Stomach smooth muscle (tissue), 2 donors: ENCODE measurements at regions not wholly inside any gene's neighbourhood (a gene's known extent, or its start where the extent isn't known, plus 50 kb on each side); places are given as distances from the start of the nearest gene placed in this dataset.

Source experiments
- H3K27ac ChIP-seq: one replicate; pipeline ENCODE4 v1.7.0; 2013; ENCODE audit warnings: mild to moderate bottlenecking, low read length, inconsistent platforms
- H3K27me3 ChIP-seq, 2 donors: one replicate each; pipeline ENCODE4 v1.7.0; 2013; ENCODE audit warnings: low read length in 2 of 2; ENCODE audit not compliant: insufficient read depth in 2 of 2, control insufficient read depth in 1 of 2
- H3K36me3 ChIP-seq, 2 donors: one replicate each; pipeline ENCODE4 v1.7.0; 2013; ENCODE audit warnings: low read length in 2 of 2; ENCODE audit not compliant: control insufficient read depth in 2 of 2, insufficient read depth in 2 of 2
- H3K4me1 ChIP-seq: one replicate; pipeline ENCODE4 v1.7.0; 2013; ENCODE audit warnings: low read length; ENCODE audit not compliant: control insufficient read depth, insufficient read depth
- H3K4me3 ChIP-seq, 2 donors: one replicate each; pipeline ENCODE4 v1.7.0; 2013; ENCODE audit warnings: low read length in 2 of 2
- H3K9ac ChIP-seq, 2 donors: one replicate each; pipeline ENCODE4 v1.7.0; 2013; ENCODE audit warnings: low read length in 2 of 2, mild to moderate bottlenecking in 1 of 2
- H3K9me3 ChIP-seq, 2 donors: one replicate each; pipeline ENCODE4 v1.7.0; 2013; ENCODE audit warnings: low read length in 2 of 2; ENCODE audit not compliant: control insufficient read depth in 2 of 2
- donor health status: healthy.
- donor health status: Pancreatic carcinoma.

- H3K36me3 ChIP-seq = no peaks in the 10 kb centered on the region
- H3K4me3 ChIP-seq = no peak overlapping the region
- no peaks in the 10 kb centered on the region for H3K9me3 ChIP-seq
- H3K27ac ChIP-seq = no peak overlapping the region
- H3K4me1 ChIP-seq = peaks cover 37% of the 10 kb centered on the region
- no peaks in the 10 kb centered on the region for H3K27me3 ChIP-seq
- no peak overlapping the region for H3K9ac ChIP-seq
Measured at GRCh38 chr15:93985176-93985575, 246.2 kb upstream of the MCTP2 start.

DNA sequence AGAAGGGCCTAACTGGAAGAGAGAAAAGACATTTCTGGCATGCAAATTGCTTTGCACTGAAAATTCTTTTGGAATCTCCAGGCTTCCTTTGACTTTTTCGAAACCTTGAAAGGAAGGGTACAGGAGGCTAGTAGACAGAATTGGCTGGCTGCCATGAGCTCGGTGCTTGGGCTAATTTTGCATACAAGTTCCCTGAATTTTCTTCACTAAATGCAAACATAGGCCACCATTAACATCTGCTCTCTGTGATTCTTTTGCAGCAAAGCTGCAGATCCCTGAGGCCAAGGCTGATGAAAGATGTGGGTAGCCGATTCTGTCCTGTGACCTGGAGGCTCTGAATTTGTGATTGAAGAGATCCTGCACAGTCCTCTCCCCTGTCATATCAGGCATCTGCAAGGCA, 247.8 kb upstream of the MCTP2 start:
- H3K9me3 ChIP-seq = no peaks in the 10 kb centered on the region
- H3K27ac ChIP-seq = peak overlapping the region; percentile 3
- no peaks in the 10 kb centered on the region for H3K27me3 ChIP-seq
- H3K4me3 ChIP-seq = no peak overlapping the region
- H3K36me3 ChIP-seq = no peaks in the 10 kb centered on the region
- peaks cover 30% of the 10 kb centered on the region for H3K4me1 ChIP-seq
- no peak overlapping the region for H3K9ac ChIP-seq

GRCh38 chr15:93982226-93982727, 249.1 kb upstream of the MCTP2 start:
- no peaks in the 10 kb centered on the region for H3K9me3 ChIP-seq
- no peaks in the 10 kb centered on the region for H3K27me3 ChIP-seq
- peaks cover 26% of the 10 kb centered on the region for H3K4me1 ChIP-seq
- peak overlapping the region; percentile 3 for H3K27ac ChIP-seq
- H3K4me3 ChIP-seq = no peak overlapping the region
- H3K9ac ChIP-seq = no peak overlapping the region
- no peaks in the 10 kb centered on the region for H3K36me3 ChIP-seq

DNA sequence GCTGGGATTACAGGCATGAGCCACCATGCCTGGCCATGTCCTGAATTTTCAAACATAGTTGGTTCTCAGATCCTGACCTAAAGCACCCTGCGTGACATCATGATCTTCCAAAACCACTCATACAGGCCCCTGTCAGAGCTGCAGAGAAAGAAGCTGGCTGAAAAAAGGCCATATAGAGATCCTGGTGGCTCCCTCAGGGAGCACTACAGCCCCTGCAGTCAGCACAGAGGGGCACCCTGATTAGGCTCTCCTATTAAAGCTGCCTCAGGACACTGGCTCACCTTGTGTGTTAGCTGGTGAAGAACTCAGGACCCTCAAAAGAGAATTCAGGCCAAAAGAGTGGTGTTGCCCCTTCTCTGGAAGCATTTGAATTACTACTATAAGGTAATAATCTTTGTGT, 249.7 kb upstream of the MCTP2 start:
- H3K4me1 ChIP-seq = peaks cover 26% of the 10 kb centered on the region
- H3K36me3 ChIP-seq = no peaks in the 10 kb centered on the region
- peak overlapping the region; percentile 58 for H3K27ac ChIP-seq
- no peak overlapping the region for H3K4me3 ChIP-seq
- H3K27me3 ChIP-seq = no peaks in the 10 kb centered on the region
- H3K9me3 ChIP-seq = peaks cover 0 to 2% of the 10 kb centered on the region in 2 donors
- no peak overlapping the region for H3K9ac ChIP-seq

DNA sequence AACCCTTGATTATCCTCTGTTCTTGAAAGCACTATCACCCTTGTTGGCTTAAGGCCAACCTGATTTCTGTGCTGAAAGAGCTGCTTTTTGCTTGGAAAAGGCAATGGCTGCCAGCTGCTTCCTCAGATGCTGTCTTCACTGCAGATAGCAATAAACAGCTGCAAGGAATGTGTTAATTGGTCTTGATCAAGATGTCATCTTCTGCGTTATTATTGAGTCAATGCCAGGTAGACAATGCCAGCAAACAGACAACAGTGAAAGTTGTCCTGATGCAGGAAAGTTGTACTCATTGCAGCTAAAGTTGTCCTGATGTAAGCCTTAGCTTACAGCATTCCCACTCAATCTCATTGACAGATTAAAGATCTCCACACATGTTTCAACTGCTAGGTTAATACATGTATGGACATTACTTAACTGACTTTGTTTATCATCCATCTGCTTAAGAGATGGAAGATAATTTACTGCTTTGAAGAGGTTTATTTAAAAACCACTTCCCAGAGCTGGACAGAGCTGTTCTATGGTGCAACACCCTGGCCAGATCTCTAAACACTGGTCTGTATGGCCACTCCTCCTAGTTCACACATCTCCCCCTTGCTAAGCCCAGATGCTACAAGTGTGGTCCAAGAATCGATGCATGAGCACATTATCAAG, 251.0 kb upstream of the MCTP2 start:
- H3K4me1 ChIP-seq = peaks cover 24% of the 10 kb centered on the region
- no peak overlapping the region for H3K4me3 ChIP-seq
- no peaks in the 10 kb centered on the region for H3K36me3 ChIP-seq
- no peak overlapping the region for H3K9ac ChIP-seq
- peak overlapping the region; percentile 32 for H3K27ac ChIP-seq
- no peaks in the 10 kb centered on the region for H3K27me3 ChIP-seq
- H3K9me3 ChIP-seq = peaks cover 4% of the 10 kb centered on the region in 2 donors

DNA sequence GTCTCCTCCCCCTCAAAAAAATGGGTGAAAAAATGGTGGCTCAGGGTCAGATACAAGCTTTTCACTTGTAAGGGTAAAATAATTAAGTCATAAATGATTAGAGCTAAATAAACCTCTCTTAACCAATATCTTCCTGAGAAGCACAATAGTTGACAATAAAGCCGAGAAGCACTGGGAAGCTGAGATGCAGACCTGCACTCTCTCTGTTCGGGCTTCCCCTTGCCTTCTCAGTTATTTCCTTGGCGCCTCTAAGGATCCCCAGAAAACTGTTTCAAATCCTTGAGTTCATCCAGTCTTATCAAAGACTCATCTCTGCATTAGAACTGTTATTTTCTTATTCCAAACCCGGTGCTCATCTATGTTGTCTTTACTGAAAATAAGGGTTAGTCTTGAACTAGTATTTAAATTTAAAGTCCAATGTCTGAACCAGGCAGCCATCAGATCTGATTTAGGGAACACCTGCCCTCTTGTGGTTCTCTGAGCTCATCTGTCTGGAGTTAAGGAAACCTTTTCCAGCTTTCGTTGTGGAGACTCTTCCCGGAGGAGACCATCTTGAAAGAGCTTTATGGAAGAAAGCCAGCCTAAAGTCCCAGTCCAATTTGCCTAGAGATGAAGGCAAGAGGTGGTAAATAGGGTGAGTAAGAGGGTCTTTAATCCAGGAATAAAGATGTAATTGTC, 256.4 kb upstream of the MCTP2 start:
- H3K27ac ChIP-seq = no peak overlapping the region
- no peaks in the 10 kb centered on the region for H3K36me3 ChIP-seq
- H3K27me3 ChIP-seq = no peaks in the 10 kb centered on the region
- no peak overlapping the region for H3K9ac ChIP-seq
- peaks cover 4% of the 10 kb centered on the region in 2 donors for H3K9me3 ChIP-seq
- no peak overlapping the region for H3K4me3 ChIP-seq
- peaks cover 2% of the 10 kb centered on the region for H3K4me1 ChIP-seq

- no peak overlapping the region for H3K9ac ChIP-seq
- no peaks in the 10 kb centered on the region for H3K4me1 ChIP-seq
- no peaks in the 10 kb centered on the region for H3K36me3 ChIP-seq
- H3K4me3 ChIP-seq = no peak overlapping the region
- H3K27ac ChIP-seq = no peak overlapping the region
- H3K9me3 ChIP-seq = peaks cover 4% of the 10 kb centered on the region in 2 donors
- H3K27me3 ChIP-seq = no peaks in the 10 kb centered on the region
Measured at GRCh38 chr15:93973287-93973686, 258.1 kb upstream of the MCTP2 start.

DNA sequence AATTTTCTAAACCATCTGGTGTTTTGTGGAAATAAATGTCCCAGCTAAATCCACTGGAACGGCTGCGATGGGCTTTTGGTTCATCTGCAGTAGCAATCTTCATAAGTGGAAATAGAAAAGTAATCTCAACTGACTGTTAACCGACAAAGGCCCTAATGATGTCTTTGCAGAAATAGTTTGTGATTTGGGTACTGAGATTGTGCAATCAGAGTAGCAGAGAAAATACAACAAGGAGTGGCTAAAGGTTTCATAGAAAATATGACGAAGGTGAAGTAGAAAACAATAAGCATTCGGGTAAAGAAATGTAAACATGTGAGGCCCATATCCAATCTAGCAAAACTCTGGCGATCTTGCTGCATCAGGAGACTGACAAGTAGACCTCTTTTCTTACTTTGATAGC, 262.6 kb upstream of the MCTP2 start:
- H3K36me3 ChIP-seq = no peaks in the 10 kb centered on the region
- H3K4me3 ChIP-seq = no peak overlapping the region
- H3K27ac ChIP-seq = no peak overlapping the region
- no peak overlapping the region for H3K9ac ChIP-seq
- no peaks in the 10 kb centered on the region for H3K4me1 ChIP-seq
- no peaks in the 10 kb centered on the region for H3K27me3 ChIP-seq
- H3K9me3 ChIP-seq = no peaks in the 10 kb centered on the region

DNA sequence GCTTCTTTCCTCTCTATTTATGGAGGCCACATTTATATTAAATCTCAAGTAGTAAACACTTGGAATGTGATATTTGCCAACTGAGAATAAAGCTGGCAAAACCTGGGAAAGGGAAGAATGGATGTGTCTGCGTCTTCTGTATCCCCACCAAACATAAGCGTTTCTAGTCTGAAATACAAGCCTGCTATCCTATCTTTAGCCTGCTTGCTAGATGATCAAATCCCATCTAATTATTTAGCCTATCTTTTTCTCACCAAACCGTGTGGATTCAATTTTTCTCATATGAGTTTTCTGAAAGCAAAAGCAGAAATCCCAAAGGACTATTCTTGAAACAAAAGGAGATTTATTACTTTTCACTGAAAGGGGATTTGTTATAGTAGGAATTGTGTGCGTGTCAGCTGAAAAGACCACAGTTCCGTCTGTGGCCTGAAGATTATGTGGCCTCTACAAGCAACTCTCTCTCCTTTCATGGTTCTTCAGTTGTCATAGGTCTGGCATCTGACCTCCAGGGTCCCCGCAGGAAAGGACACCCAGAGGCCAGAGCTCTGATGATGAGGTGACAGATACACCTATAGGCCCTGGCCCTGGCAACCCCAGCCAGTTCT, 266.0 kb upstream of the MCTP2 start:
- Histone ChIP-seq H3K4me3 (no peak overlapping the region), H3K9me3 (no peaks in the 10 kb centered on the region), H3K27ac (no peak overlapping the region), H3K4me1 (no peaks in the 10 kb centered on the region), H3K27me3 (no peaks in the 10 kb centered on the region), H3K9ac (no peak overlapping the region), H3K36me3 (no peaks in the 10 kb centered on the region)

- no peak overlapping the region for H3K27ac ChIP-seq
- H3K9me3 ChIP-seq = no peaks in the 10 kb centered on the region
- no peaks in the 10 kb centered on the region for H3K27me3 ChIP-seq
- H3K9ac ChIP-seq = no peak overlapping the region
- H3K36me3 ChIP-seq = no peaks in the 10 kb centered on the region
- H3K4me1 ChIP-seq = no peaks in the 10 kb centered on the region
- no peak overlapping the region for H3K4me3 ChIP-seq
Measured at GRCh38 chr15:93954985-93955571, 276.3 kb upstream of the MCTP2 start.
